Pancreas (tissue), 10 donors: ENCODE measurements at regions not wholly inside any gene's neighbourhood (a gene's known extent, or its start where the extent isn't known, plus 50 kb on each side); places are given as distances from the start of the nearest gene placed in this dataset.

Experiments used
- ATAC-seq, 4 donors: fragments of 200-7000 bp; cut with Tn5 transposase; one replicate each; pipeline versions ENCODE4 v1.8.0 to v1.9.1; 2020; ENCODE audit warnings: mild to moderate bottlenecking in 4 of 4, moderate library complexity in 4 of 4
- DNase-seq, 6 donors: peaks; one replicate each; pipeline ENCODE4 v3.0.0-alpha.2; 2020
- FAIRE-seq: peaks from 2 replicates; lab custom pipeline; 2012; peaks lifted over from hg19 to GRCh38; lab: Jason Lieb, UNC
- H3K27ac ChIP-seq, 4 donors: fragments of 200-600 bp; sonication (generic); 1 replicate in 3 of 4; 2 replicates in 1 of 4; pipeline versions ENCODE4 v1.5.0 to v1.8.0; 2020
- H3K27me3 ChIP-seq, 4 donors: fragments of 200-600 bp; one replicate each; pipeline ENCODE4 v1.8.0; 2021
- H3K36me3 ChIP-seq, 3 donors: fragments of 200-600 bp; sonication (generic) in 1 of 3; one replicate each; pipeline versions ENCODE4 v1.5.0 to v1.8.0; 2020 to 2021
- H3K4me1 ChIP-seq, 3 donors: fragments of 200-600 bp; one replicate each; pipeline ENCODE4 v1.8.0; 2021
- H3K4me3 ChIP-seq, 4 donors: fragments of 200-600 bp; sonication (generic) in 2 of 4; one replicate each; pipeline versions ENCODE4 v1.5.0 to v1.8.0; 2020 to 2021
- H3K9me3 ChIP-seq, 4 donors: fragments of 200-600 bp; one replicate each; pipeline ENCODE4 v1.8.0; 2021
- WGBS, 2 donors: extraction: QIAGEN DNeasy Blood & Tissue Kit; methylation state at CpG; one replicate each; pipeline ENCODE4 v1.1.7; 2013; 5-methylcytosine and 5-hydroxymethylcytosine counted together
- intact Hi-C, 3 donors: fragments of 100-400 bp; cut with DNase I; formaldehyde crosslinking; loops; one replicate each; pipeline versions ENCODE4 v1.11.1 to v1.14.2; 2022
- TF ChIP-seq, protein P1 (sequence below), 4 donors: fragments of 200-600 bp; sonication (generic) in 3 of 4; IDR thresholded peaks; one replicate each; pipeline versions ENCODE4 v1.5.0 to v1.8.0; 2021; ENCODE audit warnings: antibody characterized with exemption in 4 of 4
- donor health status: healthy with polysubstance abuse.
- donor health status: DM: no; HTN: no; CAD: no; lungs with moderate emphysema.
- donor health status: DM: no; HTN: no; CAD: no.
- donor health status: control.
- donor health status: control.
- donor health status: Bipolar disorder and iron deficiency.
- donor health status: DM: yes; HTN: yes; CAD: no.
- donor health status: DM: no; HTN: no; CAD: no.
- donor health status: DM: no; HTN: no; CAD: no.
- donor health status: DM: yes; HTN: yes; CAD: no.

DNA sequence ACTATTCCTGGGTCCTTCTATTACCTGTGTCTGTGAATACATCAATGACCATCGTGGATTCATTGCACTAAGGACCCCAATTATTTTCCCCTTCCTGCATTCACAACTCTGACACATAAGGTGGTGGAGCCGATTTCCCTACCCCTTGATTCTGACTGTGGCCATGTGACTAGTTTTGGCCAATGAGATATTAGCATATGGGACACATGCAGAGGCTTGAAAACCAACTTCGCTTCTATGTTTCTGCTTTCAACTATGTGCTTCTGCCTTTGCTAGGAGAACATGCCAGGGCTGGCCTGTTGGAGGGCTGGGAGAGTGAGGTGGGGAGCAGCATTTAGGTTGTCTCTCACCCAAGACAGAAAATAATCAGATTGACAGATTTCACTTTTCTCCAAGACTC is 483.1 kb upstream of the JAG1 start:
- Histone ChIP-seq H3K4me1 (peaks cover 0 to 4% (median 3%) of the 10 kb centered on the region in 3 donors), H3K9me3 (no peaks in the 10 kb centered on the region), H3K27me3 (peaks cover 0 to 3% (median 0%) of the 10 kb centered on the region in 4 donors), H3K36me3 (no peaks in the 10 kb centered on the region), H3K4me3 (no peak overlapping the region), H3K27ac (no peak overlapping the region)
- intact Hi-C loops: no loop called here
- WGBS, 2 donors: 90 to 95% methylated on average over 3 of the region's 3 CpGs
- no peak for FAIRE-seq
- TF ChIP-seq, protein P1, sequence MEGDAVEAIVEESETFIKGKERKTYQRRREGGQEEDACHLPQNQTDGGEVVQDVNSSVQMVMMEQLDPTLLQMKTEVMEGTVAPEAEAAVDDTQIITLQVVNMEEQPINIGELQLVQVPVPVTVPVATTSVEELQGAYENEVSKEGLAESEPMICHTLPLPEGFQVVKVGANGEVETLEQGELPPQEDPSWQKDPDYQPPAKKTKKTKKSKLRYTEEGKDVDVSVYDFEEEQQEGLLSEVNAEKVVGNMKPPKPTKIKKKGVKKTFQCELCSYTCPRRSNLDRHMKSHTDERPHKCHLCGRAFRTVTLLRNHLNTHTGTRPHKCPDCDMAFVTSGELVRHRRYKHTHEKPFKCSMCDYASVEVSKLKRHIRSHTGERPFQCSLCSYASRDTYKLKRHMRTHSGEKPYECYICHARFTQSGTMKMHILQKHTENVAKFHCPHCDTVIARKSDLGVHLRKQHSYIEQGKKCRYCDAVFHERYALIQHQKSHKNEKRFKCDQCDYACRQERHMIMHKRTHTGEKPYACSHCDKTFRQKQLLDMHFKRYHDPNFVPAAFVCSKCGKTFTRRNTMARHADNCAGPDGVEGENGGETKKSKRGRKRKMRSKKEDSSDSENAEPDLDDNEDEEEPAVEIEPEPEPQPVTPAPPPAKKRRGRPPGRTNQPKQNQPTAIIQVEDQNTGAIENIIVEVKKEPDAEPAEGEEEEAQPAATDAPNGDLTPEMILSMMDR (IDR thresholded peaks at IDR 0.05): no peak
- no peak for ATAC-seq
- DNase-seq: no peak

DNA sequence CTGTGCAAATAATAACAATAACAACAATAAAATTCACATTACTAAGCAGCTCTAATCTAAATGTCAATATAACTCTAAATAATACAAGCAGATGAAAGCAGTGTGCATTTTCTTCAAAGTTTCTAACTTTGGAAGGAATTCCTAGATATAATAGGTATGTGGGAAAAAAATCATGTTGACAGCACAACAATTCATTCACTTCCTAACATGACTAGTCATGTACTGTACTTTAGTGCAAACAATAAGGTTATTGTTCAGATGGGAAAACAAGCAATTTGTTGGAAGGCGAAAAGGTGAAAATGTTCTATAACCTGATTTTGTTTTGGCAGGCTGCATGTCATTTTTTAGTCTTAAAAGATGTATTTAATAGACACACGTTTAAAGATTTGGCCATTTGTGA is 484.3 kb upstream of the JAG1 start:
- Histone ChIP-seq H3K4me3 (no peak overlapping the region), H3K9me3 (no peaks in the 10 kb centered on the region), H3K27me3 (peaks cover 0 to 3% (median 0%) of the 10 kb centered on the region in 4 donors), H3K4me1 (peaks cover 0 to 4% (median 3%) of the 10 kb centered on the region in 3 donors), H3K27ac (peak overlapping the region in 2 of 4 donors; percentile 20 to 24), H3K36me3 (no peaks in the 10 kb centered on the region)
- WGBS, 2 donors: 30 to 37% methylated on average over 2 of the region's 2 CpGs
- TF ChIP-seq, protein P1 (IDR thresholded peaks at IDR 0.05): no peak
- no peak for FAIRE-seq
- ATAC-seq: peak in 2 of 4 donors; percentile 46 to 71
- intact Hi-C loops: no loop called here
- no peak for DNase-seq

DNA sequence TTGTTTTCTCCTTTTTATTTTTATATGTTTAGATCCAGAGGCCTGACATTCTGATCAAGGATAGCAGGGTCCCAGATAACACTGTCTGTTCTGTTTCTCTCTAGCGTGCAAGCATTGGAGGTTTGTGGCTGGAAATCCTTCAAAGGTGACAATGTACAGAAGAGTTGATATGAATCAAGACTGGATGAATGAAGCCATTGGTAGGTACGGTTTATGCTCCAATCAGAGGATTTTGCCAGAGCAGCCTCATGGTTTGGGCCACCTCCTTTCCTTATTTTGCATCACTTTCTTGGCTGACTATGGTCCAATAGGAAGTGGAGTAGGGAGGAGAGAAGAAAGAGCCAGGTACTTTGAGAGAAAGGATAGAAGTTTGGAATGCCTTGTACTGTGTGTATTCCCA is 484.8 kb upstream of the JAG1 start:
- 56 to 59% methylated on average over 2 of the region's 2 CpGs for WGBS, 2 donors
- FAIRE-seq (no peak), ATAC-seq (peak in 1 of 4 donors; percentile 13), DNase-seq (no peak)
- intact Hi-C loops: no loop called here
- peaks cover 0 to 3% (median 0%) of the 10 kb centered on the region in 4 donors for H3K27me3 ChIP-seq
- no peaks in the 10 kb centered on the region for H3K36me3 ChIP-seq
- H3K4me1 ChIP-seq: peaks cover 0 to 4% (median 3%) of the 10 kb centered on the region in 3 donors
- H3K4me3 ChIP-seq: no peak overlapping the region
- TF ChIP-seq, protein P1 (IDR thresholded peaks at IDR 0.05): no peak
- no peaks in the 10 kb centered on the region for H3K9me3 ChIP-seq
- H3K27ac ChIP-seq: peak overlapping the region in 2 of 4 donors; percentile 20 to 24

DNA sequence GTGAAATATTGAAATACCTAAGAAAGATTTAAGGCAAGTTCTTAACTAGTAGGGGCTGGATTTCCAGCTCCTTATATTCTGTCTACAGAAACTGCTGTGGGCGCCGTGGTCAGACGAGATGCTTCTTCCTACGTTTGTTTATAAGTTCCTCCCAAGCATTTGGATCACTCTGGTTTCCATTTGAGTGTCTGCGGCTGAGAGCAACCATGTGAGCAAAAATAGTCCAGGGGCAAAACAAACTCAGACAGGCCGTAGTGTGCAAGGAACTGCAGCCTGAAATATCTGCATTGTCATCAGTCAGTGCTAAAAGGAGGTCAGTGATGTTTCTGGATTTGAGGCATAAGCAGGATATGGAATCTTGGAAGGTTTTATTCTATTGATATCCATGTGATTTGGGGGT is 485.9 kb upstream of the JAG1 start:
- peaks cover 0 to 4% (median 3%) of the 10 kb centered on the region in 3 donors for H3K4me1 ChIP-seq
- H3K27ac ChIP-seq: no peak overlapping the region
- peak in 1 of 6 donors; percentile 33 for DNase-seq
- TF ChIP-seq, protein P1 (IDR thresholded peaks at IDR 0.05): no peak
- 73% methylated on average over 6 of the region's 6 CpGs for WGBS, 2 donors
- no peak overlapping the region for H3K4me3 ChIP-seq
- peaks cover 0 to 3% (median 0%) of the 10 kb centered on the region in 4 donors for H3K27me3 ChIP-seq
- H3K36me3 ChIP-seq: no peaks in the 10 kb centered on the region
- H3K9me3 ChIP-seq: no peaks in the 10 kb centered on the region
- peak in 1 of 4 donors; percentile 81 for ATAC-seq
- no peak for FAIRE-seq
- intact Hi-C loops: no loop called here

DNA sequence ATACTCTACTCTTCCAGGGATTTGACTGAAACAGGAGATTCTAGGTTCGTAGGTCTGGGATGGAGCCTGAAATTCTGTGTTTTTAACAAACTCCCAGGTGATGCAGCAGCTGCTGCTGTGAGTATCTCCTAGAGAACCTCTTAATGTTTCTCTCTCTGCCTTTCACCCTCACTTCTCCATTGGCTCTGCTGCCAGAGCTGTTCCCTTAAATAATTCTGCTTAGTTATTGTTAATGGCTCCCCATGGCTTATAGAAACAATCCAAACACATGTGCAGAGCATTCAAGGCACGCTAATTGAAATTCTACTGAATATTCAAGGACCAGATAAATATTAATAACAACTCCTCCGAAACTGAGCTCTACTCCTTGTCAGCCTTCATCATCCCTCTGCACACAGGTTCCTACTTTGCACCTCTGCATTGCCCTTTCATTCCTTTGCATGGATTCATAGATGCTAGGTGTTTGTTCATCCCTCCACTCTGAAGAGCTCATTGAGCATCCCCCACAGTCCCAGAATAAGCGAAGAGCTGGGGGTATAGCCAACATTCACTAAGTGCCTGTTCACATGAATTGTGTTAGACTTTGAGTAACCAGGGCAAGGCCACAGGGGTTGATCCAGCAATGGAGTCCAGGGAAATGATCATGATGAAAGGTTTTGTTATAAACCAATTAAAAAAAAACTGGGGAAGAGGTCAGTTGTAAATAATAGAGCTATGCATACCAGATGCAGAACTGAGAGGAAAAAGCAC is 488.4 kb upstream of the JAG1 start:
- TF ChIP-seq, protein P1 (IDR thresholded peaks at IDR 0.05): no peak
- WGBS, 2 donors: 83 to 88% methylated on average over 4 of the region's 4 CpGs
- intact Hi-C loops: no loop called here
- peaks cover 0 to 4% (median 3%) of the 10 kb centered on the region in 3 donors for H3K4me1 ChIP-seq
- H3K27me3 ChIP-seq: no peaks in the 10 kb centered on the region
- no peak for FAIRE-seq
- no peak overlapping the region for H3K4me3 ChIP-seq
- ATAC-seq: no peak
- no peak for DNase-seq
- H3K9me3 ChIP-seq: no peaks in the 10 kb centered on the region
- no peak overlapping the region for H3K27ac ChIP-seq
- H3K36me3 ChIP-seq: no peaks in the 10 kb centered on the region
